ENCODE measurements at regions not wholly inside any gene's neighbourhood (a gene's known extent, or its start where the extent isn't known, plus 50 kb on each side); places are given as distances from the start of the nearest gene placed in this dataset.
A peak's percentile ranks its signal among the peaks of the same experiment; 100 is the strongest.

- Histone ChIP-seq H3K27me3 (ENCODE audit: control insufficient read depth, insufficient read depth, low read length) (no peaks in the 10 kb centered on the region), H3K4me1 (ENCODE audit: control insufficient read depth, insufficient read depth, low read length) (no peaks in the 10 kb centered on the region), H3K4me3 (ENCODE audit: low read length) (no peak overlapping the region), H3K27ac (ENCODE audit: low read length) (no peak overlapping the region), H3K9me3 (ENCODE audit: control insufficient read depth, insufficient read depth, low read length) (no peaks in the 10 kb centered on the region), H3K36me3 (ENCODE audit: control insufficient read depth, insufficient read depth, low read length) (no peaks in the 10 kb centered on the region)
- H3K4me3 Mint-ChIP-seq = no peak overlapping the region
- no peaks in the 10 kb centered on the region for H3K4me1 Mint-ChIP-seq
- no peaks in the 10 kb centered on the region for H3K9me3 Mint-ChIP-seq
- intact Hi-C loops (cut with micrococcal nuclease) = no loop called here
- H3K36me3 Mint-ChIP-seq = no peaks in the 10 kb centered on the region
- H3K27me3 Mint-ChIP-seq (ENCODE audit: low read depth in 2 of 2) = peaks cover 3 to 16% of the 10 kb centered on the region in 2 donors
- H3K27ac Mint-ChIP-seq = no peak overlapping the region
- no peak for TF ChIP-seq CTCF (IDR thresholded peaks at IDR 0.05)
- DNase-seq = peak in 1 of 2 donors; percentile 33
- WGBS (ENCODE audit: insufficient coverage) = 35% methylated on average over 7 of the region's 7 CpGs
- ATAC-seq = no peak
Measured at GRCh38 chr12:58176296-58176869, 235.0 kb downstream of the ATP23 start.

- no peaks in the 10 kb centered on the region for H3K36me3 Mint-ChIP-seq
- no peaks in the 10 kb centered on the region for H3K9me3 ChIP-seq (ENCODE audit: control insufficient read depth, insufficient read depth, low read length)
- no peaks in the 10 kb centered on the region for H3K4me1 Mint-ChIP-seq
- no peaks in the 10 kb centered on the region for H3K27me3 ChIP-seq (ENCODE audit: control insufficient read depth, insufficient read depth, low read length)
- H3K4me3 Mint-ChIP-seq = no peak overlapping the region
- no peak for TF ChIP-seq CTCF (IDR thresholded peaks at IDR 0.05)
- H3K27ac Mint-ChIP-seq = no peak overlapping the region
- peaks cover 3 to 16% of the 10 kb centered on the region in 2 donors for H3K27me3 Mint-ChIP-seq (ENCODE audit: low read depth in 2 of 2)
- intact Hi-C loops (cut with micrococcal nuclease) = no loop called here
- ATAC-seq (no peak), DNase-seq (no peak)
- no peak overlapping the region for H3K27ac ChIP-seq (ENCODE audit: low read length)
- no peaks in the 10 kb centered on the region for H3K36me3 ChIP-seq (ENCODE audit: control insufficient read depth, insufficient read depth, low read length)
- 68% methylated on average over 2 of the region's 2 CpGs for WGBS (ENCODE audit: insufficient coverage)
- no peaks in the 10 kb centered on the region for H3K4me1 ChIP-seq (ENCODE audit: control insufficient read depth, insufficient read depth, low read length)
- H3K4me3 ChIP-seq (ENCODE audit: low read length) = no peak overlapping the region
- H3K9me3 Mint-ChIP-seq = no peaks in the 10 kb centered on the region
Measured at GRCh38 chr12:58177366-58177765, 236.0 kb downstream of the ATP23 start.

- no peak for TF ChIP-seq CTCF (IDR thresholded peaks at IDR 0.05)
- Histone ChIP-seq H3K9me3 (ENCODE audit: control insufficient read depth, insufficient read depth, low read length) (peaks cover 5% of the 10 kb centered on the region), H3K4me1 (ENCODE audit: control insufficient read depth, insufficient read depth, low read length) (no peaks in the 10 kb centered on the region), H3K27ac (ENCODE audit: low read length) (no peak overlapping the region), H3K4me3 (ENCODE audit: low read length) (no peak overlapping the region), H3K36me3 (ENCODE audit: control insufficient read depth, insufficient read depth, low read length) (no peaks in the 10 kb centered on the region), H3K27me3 (ENCODE audit: control insufficient read depth, insufficient read depth, low read length) (no peaks in the 10 kb centered on the region)
- DNase-seq = no peak
- peaks cover 11% of the 10 kb centered on the region for H3K36me3 Mint-ChIP-seq
- intact Hi-C loops (cut with micrococcal nuclease) = no loop called here
- no peak overlapping the region for H3K4me3 Mint-ChIP-seq
- no peaks in the 10 kb centered on the region for H3K27me3 Mint-ChIP-seq (ENCODE audit: low read depth in 2 of 2)
- H3K9me3 Mint-ChIP-seq = peaks cover 3 to 5% of the 10 kb centered on the region in 2 donors
- no peaks in the 10 kb centered on the region for H3K4me1 Mint-ChIP-seq
- H3K27ac Mint-ChIP-seq = no peak overlapping the region
- no peak for ATAC-seq
Measured at GRCh38 chr12:58184212-58184611, 242.8 kb downstream of the ATP23 start.

- H3K36me3 ChIP-seq (ENCODE audit: control insufficient read depth, insufficient read depth, low read length) = no peaks in the 10 kb centered on the region
- peaks cover 5% of the 10 kb centered on the region for H3K9me3 ChIP-seq (ENCODE audit: control insufficient read depth, insufficient read depth, low read length)
- Mint-ChIP-seq H3K27me3 (ENCODE audit: low read depth in 2 of 2) (no peaks in the 10 kb centered on the region), H3K4me1 (no peaks in the 10 kb centered on the region), H3K4me3 (no peak overlapping the region), H3K9me3 (peaks cover 3 to 5% of the 10 kb centered on the region in 2 donors), H3K36me3 (peaks cover 11% of the 10 kb centered on the region), H3K27ac (no peak overlapping the region)
- no peak for TF ChIP-seq CTCF (IDR thresholded peaks at IDR 0.05)
- H3K27me3 ChIP-seq (ENCODE audit: control insufficient read depth, insufficient read depth, low read length) = no peaks in the 10 kb centered on the region
- no peaks in the 10 kb centered on the region for H3K4me1 ChIP-seq (ENCODE audit: control insufficient read depth, insufficient read depth, low read length)
- H3K4me3 ChIP-seq (ENCODE audit: low read length) = no peak overlapping the region
- 94% methylated on average over 2 of the region's 4 CpGs for WGBS (ENCODE audit: insufficient coverage)
- DNase-seq (no peak), ATAC-seq (no peak)
- intact Hi-C loops (cut with micrococcal nuclease) = no loop called here
- H3K27ac ChIP-seq (ENCODE audit: low read length) = no peak overlapping the region
Measured at GRCh38 chr12:58186401-58186800, 245.0 kb downstream of the ATP23 start.

Measured in natural killer cell (primary cell).